H9 (cell line): ENCODE measurements at regions not wholly inside any gene's neighbourhood (a gene's known extent, or its start where the extent isn't known, plus 50 kb on each side); places are given as distances from the start of the nearest gene placed in this dataset.

Source experiments
- DNase-seq: peaks from one replicate; pipeline ENCODE4 v3.0.0-alpha.2; 2017
- H2AFZ ChIP-seq: one replicate; pipeline ENCODE4 v1.6.1; 2013; ENCODE audit warnings: mild to moderate bottlenecking, low read length, control low read depth, moderate library complexity
- H2AK5ac ChIP-seq: 2 replicates; pipeline ENCODE4 v1.6.1; 2013; ENCODE audit warnings: low read length, control low read depth, mixed read lengths; ENCODE audit not compliant: insufficient read length
- H2BK120ac ChIP-seq: one replicate; pipeline ENCODE4 v1.6.1; 2013; ENCODE audit warnings: low read depth, mild to moderate bottlenecking, low read length, control low read depth, inconsistent platforms; ENCODE audit not compliant: poor library complexity, severe bottlenecking
- H2BK12ac ChIP-seq: 2 replicates; pipeline ENCODE4 v1.6.1; 2013; ENCODE audit warnings: low read length, control low read depth, mixed read lengths, low read depth; ENCODE audit not compliant: insufficient read length
- H2BK15ac ChIP-seq: 2 replicates; pipeline ENCODE4 v1.6.1; 2013; ENCODE audit warnings: low read depth, low read length, control low read depth
- H2BK20ac ChIP-seq: one replicate; pipeline ENCODE4 v1.6.1; 2013; ENCODE audit warnings: low read depth, mild to moderate bottlenecking, low read length, control low read depth, inconsistent platforms; ENCODE audit not compliant: poor library complexity, severe bottlenecking
- H2BK5ac ChIP-seq: 2 replicates; pipeline ENCODE4 v1.6.1; 2013; ENCODE audit warnings: low read length, control low read depth, mixed read lengths; ENCODE audit not compliant: insufficient read length
- H3K14ac ChIP-seq: 2 replicates; pipeline ENCODE4 v1.6.1; 2013; ENCODE audit warnings: low read length, control low read depth; ENCODE audit not compliant: insufficient read depth
- H3K18ac ChIP-seq: 2 replicates; pipeline ENCODE4 v1.6.1; 2013; ENCODE audit warnings: low read depth, mild to moderate bottlenecking, mixed read lengths, low read length, control low read depth; ENCODE audit not compliant: insufficient read length
- H3K23ac ChIP-seq: 2 replicates; pipeline ENCODE4 v1.6.1; 2013; ENCODE audit warnings: low read length, control low read depth, mixed read lengths, low read depth; ENCODE audit not compliant: insufficient read length
- H3K23me2 ChIP-seq: 2 replicates; pipeline ENCODE4 v1.6.1; 2013; ENCODE audit warnings: low read depth, mild to moderate bottlenecking, mixed read lengths, low read length, control low read depth; ENCODE audit not compliant: insufficient read length, poor library complexity, severe bottlenecking
- H3K27ac ChIP-seq: 2 replicates; pipeline ENCODE4 v1.5.1; 2013; ENCODE audit warnings: low read length, control low read depth, mixed read lengths, low read depth; ENCODE audit not compliant: insufficient read length
- H3K27me3 ChIP-seq: 2 replicates; pipeline ENCODE4 v1.6.1; 2013; ENCODE audit warnings: low read length, control low read depth, inconsistent platforms; ENCODE audit not compliant: insufficient read depth
- H3K4ac ChIP-seq: 2 replicates; pipeline ENCODE4 v1.6.1; 2013; ENCODE audit warnings: low read depth, mild to moderate bottlenecking, control low read depth, inconsistent platforms, low read length, moderate library complexity
- H3K4me1 ChIP-seq: 2 replicates; pipeline ENCODE4 v1.6.1; 2013; ENCODE audit warnings: low read length, control low read depth, inconsistent platforms; ENCODE audit not compliant: insufficient read depth
- H3K4me2 ChIP-seq: 2 replicates; pipeline ENCODE4 v1.6.1; 2013; ENCODE audit warnings: low read length, control low read depth, mixed read lengths; ENCODE audit not compliant: insufficient read length, insufficient read depth
- H3K56ac ChIP-seq: 2 replicates; pipeline ENCODE4 v1.6.1; 2013; ENCODE audit warnings: low read depth, mild to moderate bottlenecking, mixed read lengths, low read length, control low read depth; ENCODE audit not compliant: insufficient read length
- H3K79me1 ChIP-seq: 2 replicates; pipeline ENCODE4 v1.6.1; 2013; ENCODE audit warnings: low read depth, mild to moderate bottlenecking, moderate library complexity, low read length, control low read depth, inconsistent platforms; ENCODE audit not compliant: insufficient read depth, poor library complexity, severe bottlenecking
- H3K79me2 ChIP-seq: 2 replicates; pipeline ENCODE4 v1.6.1; 2013; ENCODE audit warnings: low read length, control low read depth, inconsistent platforms; ENCODE audit not compliant: insufficient read depth
- H3K9ac ChIP-seq: 2 replicates; pipeline ENCODE4 v1.6.1; 2013; ENCODE audit warnings: low read length, control low read depth, mixed read lengths; ENCODE audit not compliant: insufficient read length; ENCODE audit errors: extremely low read depth
- H3K9me3 ChIP-seq: one replicate; pipeline ENCODE4 v1.6.1; 2013; ENCODE audit warnings: low read depth, low read length, inconsistent platforms; ENCODE audit not compliant: control insufficient read depth
- H3T11ph ChIP-seq: one replicate; pipeline ENCODE4 v1.6.1; 2013; ENCODE audit warnings: mild to moderate bottlenecking, low read length, control low read depth, inconsistent platforms
- H4K20me1 ChIP-seq: one replicate; pipeline ENCODE4 v1.6.1; 2013; ENCODE audit not compliant: control insufficient read depth, insufficient read length, insufficient read depth
- H4K5ac ChIP-seq: 2 replicates; pipeline ENCODE4 v1.6.1; 2013; ENCODE audit warnings: low read depth, mild to moderate bottlenecking, mixed read lengths, low read length, control low read depth; ENCODE audit not compliant: insufficient read length
- H4K8ac ChIP-seq: replicated peaks from 2 replicates; pipeline ENCODE4 v1.6.1; 2013; ENCODE audit warnings: low read length, control low read depth, mixed read lengths, low read depth; ENCODE audit not compliant: insufficient read length
- H4K91ac ChIP-seq: 2 replicates; pipeline ENCODE4 v1.6.1; 2013; ENCODE audit warnings: low read depth, mild to moderate bottlenecking, moderate library complexity, mixed read lengths, low read length, control low read depth; ENCODE audit not compliant: insufficient read length
- H3K27ac Mint-ChIP-seq, 3 experiments: 2 replicates in 2 of 3; 3 replicates in 1 of 3; pipeline ENCODE4 v1.8.0; 2020 to 2021; ENCODE audit warnings: mixed read lengths in 3 of 3, mild to moderate bottlenecking in 1 of 3, moderate library complexity in 1 of 3
- H3K27me3 Mint-ChIP-seq: 2 replicates; pipeline ENCODE4 v1.8.0; 2021; ENCODE audit warnings: low read depth, mild to moderate bottlenecking, moderate library complexity, mixed read lengths
- H3K36me3 Mint-ChIP-seq, 3 experiments: 2 replicates in 2 of 3; 3 replicates in 1 of 3; pipeline ENCODE4 v1.8.0; 2020 to 2021; ENCODE audit warnings: low read depth in 3 of 3, mixed read lengths in 3 of 3; ENCODE audit not compliant: insufficient read depth in 1 of 3
- H3K4me1 Mint-ChIP-seq, 2 experiments: 2 replicates each; pipeline ENCODE4 v1.8.0; 2020; ENCODE audit warnings: mixed read lengths in 2 of 2
- H3K4me3 Mint-ChIP-seq, 2 experiments: 2 replicates in 1 of 2; 3 replicates in 1 of 2; pipeline ENCODE4 v1.8.0; 2020 to 2021; ENCODE audit warnings: mild to moderate bottlenecking in 2 of 2, mixed read lengths in 2 of 2, moderate library complexity in 1 of 2
- H3K9me3 Mint-ChIP-seq, 2 experiments: 2 replicates in 1 of 2; 3 replicates in 1 of 2; pipeline ENCODE4 v1.8.0; 2020; ENCODE audit warnings: mild to moderate bottlenecking in 2 of 2, mixed read lengths in 2 of 2, moderate library complexity in 1 of 2
- WGBS: extraction: QIAGEN DNeasy Blood & Tissue Kit; methylation state at CpG from one replicate; pipeline ENCODE4 v1.1.7; 2013; ENCODE audit warnings: missing lambda C conversion rate, low lambda C conversion rate, mixed read lengths; ENCODE audit not compliant: insufficient read length; ENCODE audit errors: extremely low coverage; 5-methylcytosine and 5-hydroxymethylcytosine counted together
- TF ChIP-seq, protein P1 (sequence below): fragments of 200-600 bp; sonication (generic); conservative IDR thresholded peaks from 3 replicates; pipeline ENCODE4 v1.8.0; 2021; ENCODE audit warnings: antibody characterized with exemption, mild to moderate bottlenecking

DNA sequence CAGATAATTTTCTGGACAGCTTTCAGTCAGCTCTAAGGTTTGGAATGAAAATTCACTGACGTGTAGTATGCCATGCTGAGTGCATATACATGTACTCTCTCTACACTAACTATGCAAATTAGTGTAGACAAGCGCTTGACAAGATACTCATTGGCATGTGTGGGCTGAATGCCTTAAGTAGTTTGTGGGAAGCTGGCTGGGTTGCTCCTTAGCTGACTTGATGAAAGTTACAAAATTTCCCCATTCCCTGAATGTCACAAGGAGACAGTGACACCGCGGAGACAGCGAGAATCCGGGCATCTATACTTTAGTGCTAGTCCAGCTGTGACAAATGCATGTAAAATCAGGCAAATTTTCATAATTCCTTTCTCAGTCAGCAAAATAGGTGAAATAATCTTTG, 51.6 kb upstream of the C5orf46 start:
- H3K9me3 Mint-ChIP-seq, result no peaks in the 10 kb centered on the region; a peak in 1 of 5 replicates
- TF ChIP-seq, protein P1, sequence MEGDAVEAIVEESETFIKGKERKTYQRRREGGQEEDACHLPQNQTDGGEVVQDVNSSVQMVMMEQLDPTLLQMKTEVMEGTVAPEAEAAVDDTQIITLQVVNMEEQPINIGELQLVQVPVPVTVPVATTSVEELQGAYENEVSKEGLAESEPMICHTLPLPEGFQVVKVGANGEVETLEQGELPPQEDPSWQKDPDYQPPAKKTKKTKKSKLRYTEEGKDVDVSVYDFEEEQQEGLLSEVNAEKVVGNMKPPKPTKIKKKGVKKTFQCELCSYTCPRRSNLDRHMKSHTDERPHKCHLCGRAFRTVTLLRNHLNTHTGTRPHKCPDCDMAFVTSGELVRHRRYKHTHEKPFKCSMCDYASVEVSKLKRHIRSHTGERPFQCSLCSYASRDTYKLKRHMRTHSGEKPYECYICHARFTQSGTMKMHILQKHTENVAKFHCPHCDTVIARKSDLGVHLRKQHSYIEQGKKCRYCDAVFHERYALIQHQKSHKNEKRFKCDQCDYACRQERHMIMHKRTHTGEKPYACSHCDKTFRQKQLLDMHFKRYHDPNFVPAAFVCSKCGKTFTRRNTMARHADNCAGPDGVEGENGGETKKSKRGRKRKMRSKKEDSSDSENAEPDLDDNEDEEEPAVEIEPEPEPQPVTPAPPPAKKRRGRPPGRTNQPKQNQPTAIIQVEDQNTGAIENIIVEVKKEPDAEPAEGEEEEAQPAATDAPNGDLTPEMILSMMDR, result no peak

More for the DNA sequence above, 51.6 kb upstream of the C5orf46 start:
- Histone ChIP-seq H4K8ac (no peak overlapping the region), H3K9me3 (no peaks in the 10 kb centered on the region), H3K23ac (no peak overlapping the region), H3K9ac (no peak overlapping the region), H4K5ac (no peak overlapping the region), H2AFZ (no peak overlapping the region), H2BK20ac (no peak overlapping the region), H2BK120ac (no peak overlapping the region), H2BK12ac (no peak overlapping the region), H3K4me2 (no peak overlapping the region), H2BK5ac (no peak overlapping the region), H4K20me1 (no peaks in the 10 kb centered on the region), H3K27ac (no peak overlapping the region), H3K79me2 (no peaks in the 10 kb centered on the region), H3K4me1 (no peaks in the 10 kb centered on the region), H3K27me3 (no peaks in the 10 kb centered on the region), H3K56ac (no peak overlapping the region), H2AK5ac (no peak overlapping the region), H3K4ac (no peak overlapping the region), H3K14ac (no peak overlapping the region), H2BK15ac (no peak overlapping the region), H3K23me2 (no peaks in the 10 kb centered on the region), H3K79me1 (no peaks in the 10 kb centered on the region), H3T11ph (no peak overlapping the region), H3K18ac (no peak overlapping the region), H4K91ac (no peak overlapping the region)
- H3K36me3 Mint-ChIP-seq, result peaks cover 0 to 26% (median 0%) of the 10 kb centered on the region in 3 experiments; a peak in 3 of 7 replicates
- no peak overlapping the region for H3K27ac Mint-ChIP-seq
- peaks cover 12 to 13% of the 10 kb centered on the region in 2 experiments for H3K4me1 Mint-ChIP-seq
- H3K4me3 Mint-ChIP-seq, result no peak overlapping the region
- no CpG with 5 or more reads among the region's 6 CpGs for WGBS
- H3K27me3 Mint-ChIP-seq, result no peaks in the 10 kb centered on the region
- no peak for DNase-seq
